Activated naive CD8-positive, alpha-beta T cell treated with anti-CD3 and anti-CD28 coated beads, Interleukin-2, amount 50 U/mL, for 24 hours (primary cell): ENCODE measurements at regions not wholly inside any gene's neighbourhood (a gene's known extent, or its start where the extent isn't known, plus 50 kb on each side); places are given as distances from the start of the nearest gene placed in this dataset.
A peak's percentile ranks its signal among the peaks of the same experiment; 100 is the strongest.
"Not testable (repeated sequence)": the region's sequence is repeated elsewhere in the genome, so short reads cannot be mapped to it uniquely, and the experiment has no call there.

ENCODE experiments used
- ATAC-seq: fragments of 150-1000 bp; cut with Tn5 transposase; one replicate; pipeline ENCODE4 v1.10.0; 2021
- DNase-seq: peaks from one replicate; pipeline ENCODE4 v3.0.0; 2021
- H3K27ac Mint-ChIP-seq: one replicate; pipeline ENCODE4 v1.8.0; 2021; ENCODE audit warnings: mild to moderate bottlenecking, mixed read lengths
- H3K27me3 Mint-ChIP-seq: one replicate; pipeline ENCODE4 v1.8.0; 2021; ENCODE audit warnings: mixed read lengths
- H3K36me3 Mint-ChIP-seq: one replicate; pipeline ENCODE4 v1.8.0; 2021; ENCODE audit warnings: low read depth, mixed read lengths
- H3K4me1 Mint-ChIP-seq: one replicate; pipeline ENCODE4 v1.8.0; 2021; ENCODE audit warnings: mixed read lengths
- H3K4me3 Mint-ChIP-seq: one replicate; pipeline ENCODE4 v1.8.0; 2021; ENCODE audit warnings: mild to moderate bottlenecking, moderate library complexity, mixed read lengths
- H3K9me3 Mint-ChIP-seq: one replicate; pipeline ENCODE4 v1.8.0; 2021; ENCODE audit warnings: mixed read lengths

DNA sequence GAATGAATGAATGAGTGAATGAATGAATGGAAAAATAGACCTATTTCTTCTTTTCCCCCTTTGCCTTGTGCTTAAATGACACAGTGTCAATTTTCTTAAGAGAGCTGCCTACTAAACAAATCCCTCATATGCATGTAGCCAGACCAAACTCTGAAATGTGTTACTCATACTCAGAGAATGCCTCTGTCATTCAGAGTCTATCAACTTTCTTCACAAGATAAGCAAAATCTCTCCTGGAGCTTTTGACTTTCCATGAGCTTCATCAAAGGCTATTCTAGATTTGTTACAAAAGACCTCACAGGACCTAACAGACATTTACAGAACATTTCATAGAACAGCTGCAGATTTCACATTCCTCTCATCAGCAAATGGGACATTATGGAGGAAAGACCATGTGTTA, 275.7 kb upstream of the MSX2 start:
- H3K27ac Mint-ChIP-seq, result no peak overlapping the region
- H3K4me1 Mint-ChIP-seq, result peaks cover 4% of the 10 kb centered on the region
- no peaks in the 10 kb centered on the region for H3K27me3 Mint-ChIP-seq
- no peak overlapping the region for H3K4me3 Mint-ChIP-seq
- ATAC-seq, result no peak
- H3K36me3 Mint-ChIP-seq, result no peaks in the 10 kb centered on the region
- peaks cover 6% of the 10 kb centered on the region for H3K9me3 Mint-ChIP-seq
- DNase-seq, result no peak

DNA sequence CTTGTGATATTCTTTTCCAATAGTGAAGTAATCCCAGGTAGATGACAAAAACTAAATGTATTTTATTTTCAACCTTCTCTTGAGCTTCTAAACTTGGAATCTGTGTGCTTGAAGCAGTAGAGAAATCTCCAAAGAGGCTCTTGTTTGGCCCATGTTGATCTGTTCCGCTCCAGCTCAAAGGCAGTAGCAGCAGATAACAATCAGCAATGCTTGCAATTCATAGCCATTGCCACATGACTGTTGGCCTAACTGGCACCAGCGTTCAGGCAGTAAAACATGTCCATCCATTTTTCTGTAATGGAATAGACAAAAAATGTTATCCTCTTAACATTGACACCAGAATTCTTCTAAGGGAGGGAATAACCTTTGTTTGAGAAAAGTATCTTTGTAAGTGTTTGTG, 270.7 kb upstream of the MSX2 start:
- Mint-ChIP-seq H3K36me3 (no peaks in the 10 kb centered on the region), H3K27ac (no peak overlapping the region), H3K4me3 (no peak overlapping the region), H3K9me3 (peaks cover 6% of the 10 kb centered on the region), H3K27me3 (no peaks in the 10 kb centered on the region), H3K4me1 (peaks cover 17% of the 10 kb centered on the region)
- DNase-seq, result no peak
- no peak for ATAC-seq

DNA sequence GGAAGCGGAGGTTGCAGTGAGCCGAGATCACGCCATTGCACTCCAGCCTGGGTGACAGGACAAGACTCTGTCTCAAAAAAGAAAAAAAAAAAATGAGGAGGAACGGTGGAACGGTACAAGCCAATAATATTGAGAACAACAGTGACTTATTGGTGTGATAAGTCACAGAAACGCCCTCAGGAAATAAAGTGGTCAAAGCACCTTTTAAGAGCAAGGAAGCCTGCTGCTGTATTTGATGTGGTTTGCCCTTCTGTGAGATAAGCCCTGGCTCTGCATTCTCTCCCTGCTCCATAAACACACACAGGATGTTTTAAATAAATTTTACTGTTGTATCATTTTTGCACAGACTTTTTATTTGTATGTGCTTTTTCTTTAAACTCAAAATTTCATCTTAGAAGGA, 269.9 kb upstream of the MSX2 start:
- peaks cover 17% of the 10 kb centered on the region for H3K4me1 Mint-ChIP-seq
- H3K27me3 Mint-ChIP-seq, result no peaks in the 10 kb centered on the region
- DNase-seq (no peak), ATAC-seq (peak; percentile 59)
- H3K36me3 Mint-ChIP-seq, result no peaks in the 10 kb centered on the region
- no peak overlapping the region for H3K4me3 Mint-ChIP-seq
- peaks cover 6% of the 10 kb centered on the region for H3K9me3 Mint-ChIP-seq
- no peak overlapping the region for H3K27ac Mint-ChIP-seq

DNA sequence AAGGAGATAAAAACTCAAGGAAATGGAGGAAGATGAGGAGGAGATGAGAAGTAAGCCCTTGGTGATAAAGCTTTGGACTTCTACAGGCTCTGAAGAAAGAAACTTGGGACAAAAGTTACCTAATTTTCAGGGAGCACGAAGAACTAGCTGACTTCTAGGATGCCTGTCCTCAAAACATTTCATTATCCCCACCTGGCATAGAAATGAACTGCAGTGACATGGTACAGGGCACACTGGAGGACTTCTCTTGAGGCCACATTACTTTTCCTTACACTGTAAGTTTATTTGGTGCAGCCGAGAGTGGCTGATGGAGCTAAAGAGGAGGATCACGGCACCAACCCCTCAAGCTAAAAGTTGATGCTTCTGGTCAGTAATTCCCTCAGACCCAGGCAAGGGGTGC, 269.5 kb upstream of the MSX2 start:
- Mint-ChIP-seq H3K27ac (no peak overlapping the region), H3K4me1 (peaks cover 20% of the 10 kb centered on the region), H3K36me3 (no peaks in the 10 kb centered on the region), H3K27me3 (no peaks in the 10 kb centered on the region), H3K9me3 (peaks cover 6% of the 10 kb centered on the region), H3K4me3 (no peak overlapping the region)
- DNase-seq (no peak), ATAC-seq (no peak)

DNA sequence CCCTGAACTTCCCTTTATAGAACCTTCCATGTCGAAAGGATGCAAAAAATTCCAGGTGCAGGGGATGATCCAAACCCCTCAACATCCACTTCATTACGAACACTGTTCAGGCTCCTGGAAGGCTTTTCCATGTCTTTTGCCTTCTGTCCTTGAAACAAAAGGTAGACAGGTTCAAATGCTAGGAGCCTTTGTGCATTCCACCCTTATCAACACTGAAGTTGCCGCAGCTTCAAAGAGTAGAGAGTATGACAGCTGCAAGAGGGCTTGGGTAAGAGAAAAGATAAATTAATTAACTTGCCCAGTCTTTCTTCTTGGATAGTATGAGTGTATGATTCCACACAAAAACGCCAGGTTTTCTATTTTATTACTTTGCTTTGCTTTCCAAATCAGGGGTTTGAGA, 269.1 kb upstream of the MSX2 start:
- no peak for DNase-seq
- Mint-ChIP-seq H3K4me3 (no peak overlapping the region), H3K27ac (no peak overlapping the region), H3K36me3 (no peaks in the 10 kb centered on the region), H3K9me3 (peaks cover 6% of the 10 kb centered on the region), H3K27me3 (no peaks in the 10 kb centered on the region), H3K4me1 (peaks cover 24% of the 10 kb centered on the region)
- ATAC-seq, result no peak

DNA sequence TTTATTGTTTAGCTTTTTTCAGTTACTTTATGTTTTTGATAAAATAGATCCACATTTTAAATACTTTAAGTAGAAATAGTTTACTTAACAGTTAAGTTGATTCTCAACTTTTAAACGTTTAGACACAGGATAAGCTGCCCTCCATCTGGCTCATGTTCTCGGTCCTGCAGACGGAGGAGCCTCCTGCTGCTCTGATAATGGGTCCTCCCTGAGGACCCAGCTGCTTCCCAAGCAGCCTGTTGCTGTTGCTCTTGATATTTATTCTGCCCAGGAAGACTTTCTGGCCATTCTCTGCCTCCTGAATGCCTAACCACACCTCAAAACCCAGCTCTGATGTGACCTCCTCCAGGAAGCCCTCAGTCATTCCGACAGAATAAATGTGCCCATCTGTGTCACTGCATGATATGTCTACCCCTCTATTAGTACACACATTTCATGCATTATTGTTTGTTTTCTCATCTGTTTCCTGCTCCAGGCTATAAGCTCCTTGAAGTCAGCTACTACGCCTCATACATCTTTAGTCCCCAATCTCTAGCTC, 267.2 kb upstream of the MSX2 start:
- Mint-ChIP-seq H3K27ac (no peak overlapping the region), H3K4me1 (peaks cover 25% of the 10 kb centered on the region), H3K9me3 (peaks cover 3% of the 10 kb centered on the region), H3K36me3 (no peaks in the 10 kb centered on the region), H3K27me3 (no peaks in the 10 kb centered on the region), H3K4me3 (no peak overlapping the region)
- DNase-seq (no peak), ATAC-seq (no peak)

DNA sequence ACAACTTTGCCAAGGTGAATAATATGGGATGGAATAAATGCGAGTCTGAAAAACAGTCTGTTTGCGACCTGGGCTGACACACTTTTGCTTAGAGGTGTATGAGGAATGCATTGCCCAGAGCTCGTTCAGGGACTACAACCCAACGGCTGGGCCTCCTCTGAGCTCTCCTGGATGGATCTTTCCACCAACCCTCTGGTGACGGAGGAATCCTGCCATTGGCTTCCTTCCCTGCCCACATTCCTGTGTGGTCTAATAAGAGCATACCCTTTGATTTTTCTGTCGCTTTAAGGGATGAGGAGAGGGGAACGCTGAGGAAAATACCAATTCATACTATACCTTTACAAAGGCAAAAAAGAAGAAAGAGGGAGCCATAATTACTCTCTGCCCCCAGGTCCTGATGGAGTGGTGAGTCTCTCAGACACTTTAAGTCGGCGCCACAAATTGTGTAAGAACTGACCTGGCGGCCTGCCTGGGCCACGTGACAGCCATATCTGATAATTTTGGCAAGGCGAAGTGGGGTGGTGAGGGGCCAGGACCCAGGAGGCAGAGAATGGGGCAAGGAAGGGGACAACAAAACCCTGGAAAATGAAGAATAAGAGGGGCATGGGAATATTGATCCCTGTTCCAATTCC, 265.2 kb upstream of the MSX2 start:
- DNase-seq (no peak), ATAC-seq (no peak)
- no peak overlapping the region for H3K4me3 Mint-ChIP-seq
- no peaks in the 10 kb centered on the region for H3K9me3 Mint-ChIP-seq
- H3K4me1 Mint-ChIP-seq, result peaks cover 16% of the 10 kb centered on the region
- H3K27ac Mint-ChIP-seq, result no peak overlapping the region
- no peaks in the 10 kb centered on the region for H3K36me3 Mint-ChIP-seq
- H3K27me3 Mint-ChIP-seq, result no peaks in the 10 kb centered on the region

DNA sequence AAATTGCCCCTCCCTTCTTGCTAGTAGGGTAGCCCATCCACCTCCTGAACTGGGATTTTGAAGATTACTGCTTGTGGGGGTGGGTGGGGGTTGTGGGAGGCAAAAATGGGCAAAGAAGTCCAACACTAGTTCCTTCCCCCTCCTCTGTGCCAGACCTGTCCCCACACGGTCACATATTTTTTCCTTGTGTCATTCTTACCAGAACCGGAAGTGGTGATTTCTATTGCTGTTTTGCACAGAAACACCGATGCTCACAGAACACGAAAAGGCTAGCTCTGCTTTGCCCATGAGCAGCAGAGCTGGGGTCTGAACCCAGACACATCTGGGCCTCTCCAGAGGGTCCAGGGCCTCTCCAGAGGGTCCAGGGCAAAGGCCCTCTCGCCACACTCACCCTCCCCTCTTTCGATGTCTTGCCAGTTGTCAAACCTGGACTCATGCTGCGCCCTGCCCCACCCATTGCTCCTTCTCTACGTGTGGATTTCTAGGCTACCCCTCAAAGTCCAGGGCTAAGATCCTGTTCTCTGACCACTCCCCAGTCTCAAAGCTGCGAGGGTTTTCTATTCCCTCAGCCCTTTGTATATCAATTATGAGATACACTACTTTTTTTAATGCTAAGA, 264.4 kb upstream of the MSX2 start:
- H3K36me3 Mint-ChIP-seq, result no peaks in the 10 kb centered on the region
- no peaks in the 10 kb centered on the region for H3K27me3 Mint-ChIP-seq
- H3K9me3 Mint-ChIP-seq, result no peaks in the 10 kb centered on the region
- H3K4me3 Mint-ChIP-seq, result no peak overlapping the region
- peaks cover 10% of the 10 kb centered on the region for H3K4me1 Mint-ChIP-seq
- ATAC-seq (no peak), DNase-seq (no peak)
- H3K27ac Mint-ChIP-seq, result no peak overlapping the region

DNA sequence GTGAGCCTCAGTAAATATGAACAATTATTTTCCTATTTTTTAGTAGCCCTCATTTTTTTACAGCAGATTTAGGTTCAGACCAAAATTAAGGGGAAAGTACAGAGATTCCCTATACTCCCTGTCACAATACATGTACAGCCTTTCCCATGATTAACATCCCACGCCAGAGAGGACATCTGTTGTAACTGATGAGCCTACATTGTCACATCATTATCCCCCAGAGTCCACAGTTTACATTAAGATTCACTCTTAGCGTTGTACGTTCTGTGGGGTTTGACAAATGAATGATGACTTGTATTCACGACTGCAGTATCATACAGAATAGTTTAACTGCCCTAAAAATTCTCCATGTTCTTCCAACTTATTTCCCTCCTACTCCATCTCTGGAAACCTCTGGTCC, 262.3 kb upstream of the MSX2 start:
- Mint-ChIP-seq H3K27me3 (no peaks in the 10 kb centered on the region), H3K9me3 (no peaks in the 10 kb centered on the region), H3K36me3 (no peaks in the 10 kb centered on the region), H3K4me3 (no peak overlapping the region), H3K27ac (no peak overlapping the region), H3K4me1 (peaks cover 8% of the 10 kb centered on the region)
- ATAC-seq, result no peak
- no peak for DNase-seq

DNA sequence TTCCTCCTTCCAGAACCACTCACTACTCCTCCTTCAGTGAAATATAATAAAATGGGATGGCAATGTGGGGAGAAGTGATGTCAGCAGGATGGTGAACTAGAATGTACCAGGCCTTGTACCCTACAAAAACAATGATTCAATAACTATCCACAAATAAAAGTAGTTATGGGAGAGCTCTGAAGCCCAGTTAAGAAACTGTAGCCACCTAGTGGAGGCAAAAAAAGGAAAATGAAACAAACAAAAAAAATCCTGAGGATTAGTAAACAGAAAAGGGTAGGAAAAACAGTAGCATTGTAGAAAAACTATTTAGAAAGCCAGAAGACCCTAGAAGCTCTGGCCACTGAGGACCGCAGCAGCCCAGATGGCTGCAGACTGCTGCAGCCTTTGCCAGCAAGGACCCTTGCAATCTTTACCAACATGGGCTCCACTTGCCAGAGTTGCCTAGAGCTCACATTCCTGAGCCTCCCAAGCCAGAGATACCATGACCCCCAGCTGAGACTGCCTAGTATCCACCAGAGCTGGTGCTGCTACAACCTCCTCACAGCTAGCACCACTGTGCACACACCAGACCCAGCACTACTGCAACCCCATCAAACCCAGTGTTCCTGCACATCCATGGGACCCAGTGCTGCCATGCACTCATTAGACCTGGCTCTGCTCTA, 259.7 kb upstream of the MSX2 start:
- DNase-seq, result no peak
- no peak overlapping the region for H3K27ac Mint-ChIP-seq

DNA sequence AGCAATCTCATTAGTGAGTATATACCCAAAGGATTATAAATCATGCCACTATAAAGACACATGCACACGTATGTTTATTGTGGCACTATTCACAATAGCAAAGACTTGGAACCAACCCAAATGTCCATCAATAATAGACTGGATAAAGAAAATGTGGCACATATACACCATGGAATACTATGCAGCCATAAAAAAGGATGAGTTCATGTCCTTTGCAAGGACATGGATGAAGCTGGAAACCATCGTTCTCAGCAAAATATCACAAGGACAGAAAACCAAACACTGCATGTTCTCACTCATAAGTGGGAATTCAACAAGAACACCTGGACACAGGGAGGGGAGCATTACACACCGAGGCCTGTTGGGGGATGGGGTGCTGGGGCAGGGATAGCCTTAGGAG, 252.9 kb upstream of the MSX2 start:
- peaks cover 21% of the 10 kb centered on the region for H3K9me3 Mint-ChIP-seq
- DNase-seq, H3K4me3 Mint-ChIP-seq, ATAC-seq, H3K27me3 Mint-ChIP-seq, H3K4me1 Mint-ChIP-seq, H3K27ac Mint-ChIP-seq, H3K36me3 Mint-ChIP-seq: not testable (repeated sequence)

More for the DNA sequence above, 259.7 kb upstream of the MSX2 start:
- no peak for ATAC-seq
- Mint-ChIP-seq H3K4me1 (peaks cover 8% of the 10 kb centered on the region), H3K27me3 (no peaks in the 10 kb centered on the region), H3K36me3 (no peaks in the 10 kb centered on the region), H3K9me3 (no peaks in the 10 kb centered on the region), H3K4me3 (no peak overlapping the region)

DNA sequence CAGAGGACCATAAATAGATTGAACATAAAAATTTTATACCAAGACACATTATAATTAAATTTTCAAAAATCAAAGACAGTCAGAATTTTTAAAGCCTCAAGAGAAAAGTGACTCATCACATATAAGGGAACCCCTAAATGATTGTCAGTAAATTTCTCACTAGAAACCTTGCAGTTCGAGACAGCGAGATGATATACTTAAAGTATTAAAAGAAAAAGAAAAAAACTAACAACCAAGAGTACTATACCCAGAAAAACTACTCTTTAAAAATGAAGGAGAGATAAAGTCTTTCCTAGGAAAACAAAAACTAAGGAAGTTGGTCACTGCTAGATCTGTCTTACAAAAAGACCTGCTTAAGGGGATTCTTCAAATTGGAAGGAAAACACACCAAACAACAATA, 251.4 kb upstream of the MSX2 start:
- Mint-ChIP-seq H3K27me3 (no peaks in the 10 kb centered on the region), H3K36me3 (no peaks in the 10 kb centered on the region), H3K4me1 (no peaks in the 10 kb centered on the region), H3K9me3 (peaks cover 21% of the 10 kb centered on the region), H3K27ac (no peak overlapping the region), H3K4me3 (no peak overlapping the region)
- ATAC-seq (no peak), DNase-seq (no peak)

DNA sequence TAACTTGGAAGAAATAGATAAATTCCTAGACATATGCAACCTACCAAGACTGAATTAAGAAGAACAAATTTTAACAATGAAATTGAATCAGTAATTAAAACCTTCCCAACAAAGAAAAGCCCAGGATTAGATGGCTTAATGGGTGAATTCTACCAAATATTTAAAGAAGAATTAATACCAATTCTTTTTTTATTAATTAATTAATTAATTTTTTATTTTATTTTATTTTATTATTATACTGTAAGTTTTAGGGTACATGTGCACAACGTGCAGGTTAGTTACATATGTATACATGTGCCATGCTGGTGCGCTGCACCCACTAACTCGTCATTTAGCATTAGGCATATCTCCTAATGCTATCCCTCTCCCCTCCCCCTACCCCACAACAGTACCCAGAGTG, 248.4 kb upstream of the MSX2 start:
- not testable (repeated sequence) for H3K4me1 Mint-ChIP-seq, H3K4me3 Mint-ChIP-seq, H3K36me3 Mint-ChIP-seq, H3K27me3 Mint-ChIP-seq, ATAC-seq, H3K27ac Mint-ChIP-seq, DNase-seq
- peaks cover 23% of the 10 kb centered on the region for H3K9me3 Mint-ChIP-seq

DNA sequence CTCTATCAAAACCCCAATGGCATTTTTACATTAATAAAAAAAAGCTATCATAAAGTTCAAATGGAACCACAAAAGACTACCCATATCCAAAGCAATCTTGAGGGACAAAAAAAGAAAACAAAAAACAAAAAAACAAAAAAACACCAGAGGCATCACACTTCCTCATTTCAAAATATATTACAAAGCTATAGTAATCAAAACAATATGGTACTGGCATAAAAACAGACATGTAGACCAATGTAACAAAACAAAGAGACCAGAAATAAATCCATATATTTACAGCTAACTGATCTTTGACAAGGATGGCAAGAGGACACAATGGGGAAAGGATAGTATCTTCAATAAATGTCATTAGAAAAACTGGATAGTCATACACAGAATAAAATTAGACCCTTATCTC, 245.1 kb upstream of the MSX2 start:
- Mint-ChIP-seq H3K27me3 (peaks cover 11% of the 10 kb centered on the region), H3K9me3 (peaks cover 20% of the 10 kb centered on the region), H3K27ac (no peak overlapping the region), H3K4me1 (no peaks in the 10 kb centered on the region), H3K4me3 (no peak overlapping the region), H3K36me3 (no peaks in the 10 kb centered on the region)
- DNase-seq, result no peak
- ATAC-seq, result no peak

DNA sequence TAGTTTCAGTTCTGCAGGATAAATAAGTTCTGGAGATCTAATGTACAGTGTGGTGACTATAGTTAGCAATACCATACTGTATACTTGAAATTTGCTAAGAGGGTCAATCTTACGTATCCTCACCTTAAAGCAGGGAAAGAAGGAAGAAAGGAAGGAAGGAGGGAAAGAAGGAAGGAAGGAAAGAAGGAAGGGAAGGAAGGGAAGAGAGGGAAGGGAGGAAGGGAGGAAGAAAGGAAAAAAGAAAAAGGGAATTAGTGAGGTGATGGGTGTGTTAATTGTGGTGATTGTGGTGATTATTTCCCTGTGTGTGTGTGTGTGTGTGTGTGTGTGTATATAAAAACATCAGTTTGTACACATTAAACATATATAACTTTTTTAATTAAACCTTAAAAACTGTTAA, 242.6 kb upstream of the MSX2 start:
- ATAC-seq (no peak), DNase-seq (no peak)
- Mint-ChIP-seq H3K4me1 (no peaks in the 10 kb centered on the region), H3K9me3 (peaks cover 17% of the 10 kb centered on the region), H3K27me3 (peaks cover 14% of the 10 kb centered on the region), H3K4me3 (no peak overlapping the region), H3K36me3 (no peaks in the 10 kb centered on the region), H3K27ac (no peak overlapping the region)
